ENCODE measurements at regions not wholly inside any gene's neighbourhood (a gene's known extent, or its start where the extent isn't known, plus 50 kb on each side); places are given as distances from the start of the nearest gene placed in this dataset.
A peak's percentile ranks its signal among the peaks of the same experiment; 100 is the strongest.

DNA sequence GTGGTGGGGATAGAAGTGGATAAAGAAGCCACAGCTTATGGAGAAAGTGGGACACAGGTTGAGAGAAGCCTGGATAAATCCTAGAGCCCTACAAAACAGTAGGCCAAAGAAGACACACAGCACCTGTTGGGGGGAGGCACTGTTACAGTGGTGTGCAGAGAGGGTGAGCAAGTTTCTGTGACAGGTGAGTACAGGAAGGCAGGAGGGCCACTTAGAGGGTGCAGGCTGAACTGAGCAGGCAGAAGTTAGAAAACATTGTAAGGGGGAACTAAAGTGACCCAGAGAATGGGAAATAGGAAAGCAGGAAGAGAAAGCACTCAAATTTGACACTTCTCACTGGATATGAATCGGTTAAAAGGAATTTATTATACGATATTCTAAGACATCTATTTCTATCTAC is 146.1 kb upstream of the TMCO5A start:
- no peak for TF ChIP-seq CTCF (IDR thresholded peaks at IDR 0.05; ENCODE audit: insufficient read depth, low read depth, low read length)
- ChIA-PET POLR2A (no interaction called here), CTCF (no interaction called here)
- DNase-seq (ENCODE audit: low read depth), result no peak
- Histone ChIP-seq H3K4me3 (ENCODE audit: low read depth, low read length) (no peak overlapping the region), H3K36me3 (ENCODE audit: control insufficient read depth, insufficient read depth, low read length) (no peaks in the 10 kb centered on the region), H3K27me3 (ENCODE audit: control insufficient read depth, insufficient read depth, low read length) (no peaks in the 10 kb centered on the region)

- no peak for DNase-seq (ENCODE audit: low read depth)
- ChIA-PET POLR2A (no interaction called here), CTCF (no interaction called here)
- Histone ChIP-seq H3K36me3 (ENCODE audit: control insufficient read depth, insufficient read depth, low read length) (no peaks in the 10 kb centered on the region), H3K4me3 (ENCODE audit: low read depth, low read length) (no peak overlapping the region), H3K27me3 (ENCODE audit: control insufficient read depth, insufficient read depth, low read length) (no peaks in the 10 kb centered on the region)
- TF ChIP-seq CTCF (IDR thresholded peaks at IDR 0.05; ENCODE audit: insufficient read depth, low read depth, low read length), result no peak
Observed at GRCh38 chr15:37788767-37789396, 145.6 kb upstream of the TMCO5A start.

- Histone ChIP-seq H3K4me3 (ENCODE audit: low read depth, low read length) (no peak overlapping the region), H3K27me3 (ENCODE audit: control insufficient read depth, insufficient read depth, low read length) (no peaks in the 10 kb centered on the region), H3K36me3 (ENCODE audit: control insufficient read depth, insufficient read depth, low read length) (no peaks in the 10 kb centered on the region)
- no peak for TF ChIP-seq CTCF (IDR thresholded peaks at IDR 0.05; ENCODE audit: insufficient read depth, low read depth, low read length)
- no peak for DNase-seq (ENCODE audit: low read depth)
- ChIA-PET POLR2A (no interaction called here), CTCF (interaction anchor here (1.7 kb wide), 1 partner anchor 24 kb away, joined by 3 read pairs; no protein-coding TSS in a partner anchor)
Observed at GRCh38 chr15:37789397-37789786, 145.0 kb upstream of the TMCO5A start.

DNA sequence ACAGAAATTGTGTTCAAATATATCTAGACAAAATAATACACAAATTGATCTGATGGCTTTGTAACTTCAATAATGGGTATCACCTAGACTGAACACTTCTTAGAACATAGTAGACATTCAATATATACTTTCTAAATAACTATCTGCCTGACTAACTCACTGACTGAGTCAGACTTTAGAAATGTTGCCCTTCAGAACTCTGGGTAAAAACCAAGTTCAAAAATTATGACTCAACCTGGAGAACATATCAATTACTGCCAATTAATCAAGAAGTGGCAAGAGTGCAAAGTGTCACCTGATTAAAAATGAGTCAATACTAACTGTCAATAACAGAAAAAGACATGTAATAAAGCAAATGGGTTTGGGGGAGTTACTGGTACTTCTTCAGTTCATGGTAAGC is 144.6 kb upstream of the TMCO5A start:
- DNase-seq (ENCODE audit: low read depth), result peak; percentile 26
- CTCF ChIA-PET, result interaction anchor here (1.7 kb wide), 1 partner anchor 25 kb away, joined by 3 read pairs; no protein-coding TSS in a partner anchor
- TF ChIP-seq CTCF (IDR thresholded peaks at IDR 0.05; ENCODE audit: insufficient read depth, low read depth, low read length), result no peak
- Histone ChIP-seq H3K36me3 (ENCODE audit: control insufficient read depth, insufficient read depth, low read length) (no peaks in the 10 kb centered on the region), H3K4me3 (ENCODE audit: low read depth, low read length) (no peak overlapping the region), H3K27me3 (ENCODE audit: control insufficient read depth, insufficient read depth, low read length) (no peaks in the 10 kb centered on the region)
- POLR2A ChIA-PET, result no interaction called here

DNA sequence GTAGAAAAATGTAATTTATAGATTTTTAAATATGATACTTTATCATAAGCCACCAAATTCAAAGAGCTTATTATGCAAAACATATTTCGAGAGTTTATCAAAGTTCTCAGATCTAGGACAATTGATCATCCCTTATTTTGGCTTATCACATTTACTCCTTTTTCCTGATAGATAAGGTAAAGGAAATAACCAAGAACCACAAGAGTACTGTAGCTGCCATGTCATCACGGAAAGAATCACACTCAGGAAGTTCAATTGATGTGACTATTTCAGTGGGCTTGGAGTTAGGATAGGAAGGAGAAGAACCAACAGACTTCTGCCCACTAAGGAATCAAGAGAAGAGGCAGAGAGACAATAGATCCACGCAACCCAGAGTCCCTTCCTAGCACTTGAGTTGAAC is 142.7 kb upstream of the TMCO5A start:
- no peak for DNase-seq (ENCODE audit: low read depth)
- POLR2A ChIA-PET, result no interaction called here
- Histone ChIP-seq H3K27me3 (ENCODE audit: control insufficient read depth, insufficient read depth, low read length) (no peaks in the 10 kb centered on the region), H3K4me3 (ENCODE audit: low read depth, low read length) (no peak overlapping the region), H3K36me3 (ENCODE audit: control insufficient read depth, insufficient read depth, low read length) (no peaks in the 10 kb centered on the region)
- TF ChIP-seq CTCF (IDR thresholded peaks at IDR 0.05; ENCODE audit: insufficient read depth, low read depth, low read length), result no peak
- CTCF ChIA-PET, result no interaction called here

All from BJ (cell line).